IMR-90 (cell line): ENCODE measurements at regions not wholly inside any gene's neighbourhood (a gene's known extent, or its start where the extent isn't known, plus 50 kb on each side); places are given as distances from the start of the nearest gene placed in this dataset.
A peak's percentile ranks its signal among the peaks of the same experiment; 100 is the strongest.

Source experiments
- ATAC-seq: fragments of 200-7000 bp; cut with Tn5 transposase; 2 replicates; pipeline ENCODE4 v1.9.1; 2020; ENCODE audit warnings: low read depth, mild to moderate bottlenecking, moderate library complexity
- BruUV-seq: library from RNA; stranded (reverse); fragments of 400-500 nt; replicated peaks from 2 replicates; lab custom pipeline; 2021; lab: Mats Ljungman, UMichigan
- CTCF ChIA-PET: fragments of 300-600 bp; formaldehyde crosslinking; extraction: SDS; loops from one replicate; lab custom pipeline; 2021; ENCODE audit warnings: antibody characterized with exemption; lab: Yijun Ruan, JAX
- POLR2A ChIA-PET: fragments of 300-600 bp; sonication (Branson Sonifier 250); formaldehyde crosslinking; loops from one replicate; lab custom pipeline; 2022; ENCODE audit warnings: antibody characterized with exemption; ENCODE audit not compliant: unreplicated experiment; lab: Charles Lee
- DNase-seq: peaks from one replicate; pipeline ENCODE4 v3.0.0; 2013
- H2AFZ ChIP-seq: replicated peaks from 2 replicates; pipeline ENCODE3; 2013; ENCODE audit warnings: low read length, mild to moderate bottlenecking; ENCODE audit not compliant: poor library complexity
- H2AK5ac ChIP-seq: 2 replicates; pipeline ENCODE4 v1.6.1; 2013; ENCODE audit warnings: low read depth, low read length, inconsistent platforms
- H2AK9ac ChIP-seq: replicated peaks from 2 replicates; pipeline ENCODE3; 2013; ENCODE audit warnings: mild to moderate bottlenecking, low read depth, low read length, moderate library complexity; ENCODE audit not compliant: poor library complexity
- H2BK120ac ChIP-seq: 2 replicates; pipeline ENCODE4 v1.6.1; 2013; ENCODE audit warnings: low read depth, low read length, inconsistent platforms
- H2BK15ac ChIP-seq: 3 replicates; pipeline ENCODE4 v1.6.1; 2013; ENCODE audit warnings: low read depth, low read length, inconsistent platforms
- H2BK20ac ChIP-seq: 2 replicates; pipeline ENCODE4 v1.6.1; 2013; ENCODE audit warnings: low read depth, mild to moderate bottlenecking, inconsistent platforms, low read length, moderate library complexity
- H2BK5ac ChIP-seq: 2 replicates; pipeline ENCODE4 v1.6.1; 2013; ENCODE audit warnings: mild to moderate bottlenecking, low read depth, low read length, inconsistent platforms; ENCODE audit not compliant: poor library complexity, severe bottlenecking
- H3K14ac ChIP-seq: replicated peaks from 2 replicates; pipeline ENCODE4 v1.6.1; 2013; ENCODE audit warnings: low read depth, low read length, inconsistent platforms
- H3K18ac ChIP-seq: 2 replicates; pipeline ENCODE4 v1.6.1; 2013; ENCODE audit warnings: low read depth, low read length, control low read depth
- H3K23ac ChIP-seq: 2 replicates; pipeline ENCODE4 v1.6.1; 2013; ENCODE audit warnings: low read depth, low read length, inconsistent platforms
- H3K27ac ChIP-seq: 2 replicates; pipeline ENCODE4 v1.5.1; 2013; ENCODE audit warnings: mild to moderate bottlenecking, control low read depth, low read length; ENCODE audit not compliant: insufficient read depth
- H3K27me3 ChIP-seq: 2 replicates; pipeline ENCODE4 v1.6.1; 2013; ENCODE audit warnings: low read length; ENCODE audit not compliant: control insufficient read depth, insufficient read depth
- H3K36me3 ChIP-seq: 2 replicates; pipeline ENCODE4 v1.6.1; 2013; ENCODE audit warnings: low read length, mixed read lengths; ENCODE audit not compliant: control insufficient read depth, insufficient read depth
- H3K4ac ChIP-seq: 2 replicates; pipeline ENCODE4 v1.6.1; 2013; ENCODE audit warnings: low read depth, low read length, inconsistent platforms
- H3K4me1 ChIP-seq: 2 replicates; pipeline ENCODE4 v1.6.1; 2013; ENCODE audit warnings: low read length, mixed read lengths; ENCODE audit not compliant: control insufficient read depth, insufficient read depth
- H3K4me2 ChIP-seq: 2 replicates; pipeline ENCODE4 v1.6.1; 2013; ENCODE audit warnings: low read depth, mild to moderate bottlenecking, control low read depth, low read length, moderate library complexity
- H3K4me3 ChIP-seq: 2 replicates; pipeline ENCODE4 v1.5.1; 2013; ENCODE audit warnings: low read depth, mild to moderate bottlenecking, control low read depth, low read length, moderate library complexity; ENCODE audit not compliant: insufficient read depth
- H3K56ac ChIP-seq: 2 replicates; pipeline ENCODE4 v1.6.1; 2013; ENCODE audit warnings: low read length, inconsistent platforms; ENCODE audit not compliant: insufficient read depth; ENCODE audit errors: extremely low read depth
- H3K79me1 ChIP-seq, 2 experiments: 2 replicates each; pipeline ENCODE4 v1.6.1; 2013; ENCODE audit warnings: low read length in 2 of 2, inconsistent platforms in 1 of 2, low read depth in 1 of 2
- H3K9ac ChIP-seq: 2 replicates; pipeline ENCODE4 v1.6.1; 2013; ENCODE audit warnings: low read depth, low read length, control low read depth
- H3K9me1 ChIP-seq: 2 replicates; pipeline ENCODE4 v1.6.1; 2013; ENCODE audit warnings: low read length, inconsistent platforms; ENCODE audit not compliant: insufficient read depth
- H3K9me3 ChIP-seq: 2 replicates; pipeline ENCODE4 v1.6.1; 2013; ENCODE audit warnings: low read length; ENCODE audit not compliant: control insufficient read depth, insufficient read depth
- H4K20me1 ChIP-seq: 2 replicates; pipeline ENCODE4 v1.6.1; 2013; ENCODE audit warnings: low read length, inconsistent platforms; ENCODE audit not compliant: insufficient read depth
- H4K5ac ChIP-seq: 2 replicates; pipeline ENCODE4 v1.6.1; 2013; ENCODE audit warnings: mild to moderate bottlenecking, low read depth, low read length, control low read depth
- H4K8ac ChIP-seq, 2 experiments: 2 replicates each; pipeline ENCODE4 v1.6.1; 2013; ENCODE audit warnings: low read depth in 2 of 2, low read length in 2 of 2, control low read depth in 1 of 2, inconsistent platforms in 1 of 2
- H4K91ac ChIP-seq: 2 replicates; pipeline ENCODE4 v1.6.1; 2013; ENCODE audit warnings: low read depth, low read length, inconsistent platforms; ENCODE audit not compliant: insufficient read depth
- CEBPB ChIP-seq: IDR thresholded peaks from 2 replicates; pipeline ENCODE4 v1.6.1; 2012; ENCODE audit warnings: low read depth, low read length, improper control_type of control experiment
- FOS ChIP-seq: fragments of 150-350 bp; IDR thresholded peaks from 2 replicates; pipeline ENCODE4 v1.6.1; 2016; ENCODE audit warnings: low read depth, low read length
- MAZ ChIP-seq: IDR thresholded peaks from 2 replicates; pipeline ENCODE4 v1.6.1; 2012; ENCODE audit warnings: low read depth, mild to moderate bottlenecking, low read length, improper control_type of control experiment, moderate library complexity, borderline replicate concordance
- MXI1 ChIP-seq: IDR thresholded peaks from 2 replicates; pipeline ENCODE4 v1.6.1; 2012; ENCODE audit warnings: low read depth, mild to moderate bottlenecking, low read length, moderate library complexity, borderline replicate concordance
- POLR2A ChIP-seq: IDR thresholded peaks from 2 replicates; pipeline ENCODE4 v1.6.1; 2012; ENCODE audit warnings: mild to moderate bottlenecking, low read depth, low read length
- RAD21 ChIP-seq: IDR thresholded peaks from 2 replicates; pipeline ENCODE4 v1.6.1; 2012; ENCODE audit warnings: low read length, improper control_type of control experiment
- WGBS, 2 experiments: methylation state at CpG; one replicate each; pipeline versions ENCODE4 v1.1.5 to v1.1.7; 2013; ENCODE audit warnings: missing lambda C conversion rate in 2 of 2; ENCODE audit not compliant: insufficient read length in 1 of 2; ENCODE audit errors: extremely low coverage in 2 of 2; 5-methylcytosine and 5-hydroxymethylcytosine counted together
- dilution Hi-C: fragments of 300-500 bp; cut with HindIII; formaldehyde crosslinking; loops from one replicate; pipeline ENCODE4 v1.14.3; 2018; ENCODE audit warnings: low sequenced_read_pairs; ENCODE audit not compliant: unreplicated experiment
- in situ Hi-C: fragments of 300-500 bp; cut with MboI; formaldehyde crosslinking; loops from 3 replicates; pipeline ENCODE4 v1.14.3; 2019; ENCODE audit warnings: low sequenced_read_pairs, inconsistent platforms, mixed read lengths
- intact Hi-C: fragments of 100-400 bp; cut with micrococcal nuclease; formaldehyde crosslinking; loops from 2 replicates; pipeline ENCODE4 v1.10.0; 2022
- TF ChIP-seq, protein P1 (sequence below): fragments of 150-350 bp; IDR thresholded peaks from 2 replicates; pipeline ENCODE4 v1.6.1; 2016; ENCODE audit warnings: low read depth, mild to moderate bottlenecking, low read length, moderate library complexity, borderline replicate concordance
- TF ChIP-seq, protein P2 (sequence below): fragments of 150-350 bp; IDR thresholded peaks from 2 replicates; pipeline ENCODE4 v1.6.1; 2017; ENCODE audit warnings: mild to moderate bottlenecking, antibody characterized with exemption, low read length, low read depth

DNA sequence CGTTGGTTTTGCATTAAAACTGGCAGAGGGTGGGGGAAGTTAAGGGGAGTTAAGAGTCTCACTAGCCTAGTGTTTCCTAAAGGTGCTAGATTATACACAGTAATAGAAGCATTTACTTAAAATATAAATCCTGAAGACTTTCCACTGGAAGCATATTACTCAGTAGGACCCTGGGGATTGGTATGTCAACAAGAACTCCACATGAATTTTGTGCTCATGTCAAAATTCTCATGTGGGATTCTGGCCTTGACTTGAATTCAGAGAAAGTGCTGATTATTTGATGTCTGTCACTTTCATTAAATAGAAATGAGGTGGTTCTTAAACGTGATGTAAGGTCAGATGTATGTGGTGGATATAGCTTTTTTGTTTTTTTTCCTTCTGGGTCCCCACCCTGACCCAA is 997.2 kb downstream of the TUSC7 start:
- no peaks in the 10 kb centered on the region for H3K79me1 ChIP-seq
- H3K9ac ChIP-seq, result no peak overlapping the region
- H2AFZ ChIP-seq, result no peak overlapping the region
- in situ Hi-C loops (loop anchor here (25.0 kb wide), 3 partner anchors 694 to 919 kb away; no protein-coding TSS in a partner anchor), intact Hi-C loops (loop anchor here (1.0 to 5.0 kb wide), 3 partner anchors 84 to 291 kb away; no protein-coding TSS in a partner anchor), dilution Hi-C loops (no loop called here)
- peaks cover 3% of the 10 kb centered on the region for H3K4me1 ChIP-seq
- peak overlapping the region; percentile 35; the same call in 2 of the 3 replicates for H2BK15ac ChIP-seq
- H4K91ac ChIP-seq, result peak overlapping the region; percentile 74
- H4K5ac ChIP-seq, result peak overlapping the region; percentile 12; the same call in 1 of the 2 replicates
- H3K9me1 ChIP-seq, result peaks cover 3% of the 10 kb centered on the region; the same call in 1 of the 2 replicates
- DNase-seq, result no peak
- H4K20me1 ChIP-seq, result no peaks in the 10 kb centered on the region
- H3K18ac ChIP-seq, result peak overlapping the region; percentile 65; the same call in 1 of the 2 replicates
- H3K23ac ChIP-seq, result peak overlapping the region; percentile 46; the same call in 1 of the 2 replicates
- peak overlapping the region; percentile 93 for H2BK20ac ChIP-seq
- ATAC-seq, result no peak
- WGBS, 2 experiments, result no CpG with 5 or more reads among the region's 2 CpGs
- no peaks in the 10 kb centered on the region for H3K27me3 ChIP-seq
- peak overlapping the region in 1 of 2 experiments; percentile 59; a peak in 1 of 4 replicates for H4K8ac ChIP-seq
- H3K27ac ChIP-seq, result peak overlapping the region; percentile 37; the same call in 1 of the 2 replicates
- no peak overlapping the region for H3K4me2 ChIP-seq
- no peaks in the 10 kb centered on the region for H3K9me3 ChIP-seq
- H3K56ac ChIP-seq, result peak overlapping the region; percentile 46
- BruUV-seq, result no TSS peak
- H3K36me3 ChIP-seq, result no peaks in the 10 kb centered on the region
- ChIA-PET POLR2A (no interaction called here), CTCF (interaction anchor here (0.6 to 1.4 kb wide), 2 partner anchors 46 to 56 kb away, joined by 4 read pairs; no protein-coding TSS in a partner anchor)
- H2AK9ac ChIP-seq, result no peak overlapping the region
- H3K4me3 ChIP-seq, result no peak overlapping the region
- H2BK5ac ChIP-seq, result peak overlapping the region; percentile 85
- H2BK120ac ChIP-seq, result peak overlapping the region; percentile 91
- peak overlapping the region; percentile 18; the same call in 1 of the 2 replicates for H2AK5ac ChIP-seq
- TF ChIP-seq MXI1 (no peak), RAD21 (no peak), FOS (no peak), POLR2A (no peak), CEBPB (no peak), MAZ (no peak)
- TF ChIP-seq, protein P1, sequence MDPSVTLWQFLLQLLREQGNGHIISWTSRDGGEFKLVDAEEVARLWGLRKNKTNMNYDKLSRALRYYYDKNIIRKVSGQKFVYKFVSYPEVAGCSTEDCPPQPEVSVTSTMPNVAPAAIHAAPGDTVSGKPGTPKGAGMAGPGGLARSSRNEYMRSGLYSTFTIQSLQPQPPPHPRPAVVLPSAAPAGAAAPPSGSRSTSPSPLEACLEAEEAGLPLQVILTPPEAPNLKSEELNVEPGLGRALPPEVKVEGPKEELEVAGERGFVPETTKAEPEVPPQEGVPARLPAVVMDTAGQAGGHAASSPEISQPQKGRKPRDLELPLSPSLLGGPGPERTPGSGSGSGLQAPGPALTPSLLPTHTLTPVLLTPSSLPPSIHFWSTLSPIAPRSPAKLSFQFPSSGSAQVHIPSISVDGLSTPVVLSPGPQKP, result no peak
- TF ChIP-seq, protein P2, sequence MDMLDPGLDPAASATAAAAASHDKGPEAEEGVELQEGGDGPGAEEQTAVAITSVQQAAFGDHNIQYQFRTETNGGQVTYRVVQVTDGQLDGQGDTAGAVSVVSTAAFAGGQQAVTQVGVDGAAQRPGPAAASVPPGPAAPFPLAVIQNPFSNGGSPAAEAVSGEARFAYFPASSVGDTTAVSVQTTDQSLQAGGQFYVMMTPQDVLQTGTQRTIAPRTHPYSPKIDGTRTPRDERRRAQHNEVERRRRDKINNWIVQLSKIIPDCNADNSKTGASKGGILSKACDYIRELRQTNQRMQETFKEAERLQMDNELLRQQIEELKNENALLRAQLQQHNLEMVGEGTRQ, result no peak
- peak overlapping the region; percentile 76 for H3K14ac ChIP-seq
- H3K4ac ChIP-seq, result peak overlapping the region; percentile 86
